Astrocyte (in vitro differentiated cells and primary cell): ENCODE measurements at regions not wholly inside any gene's neighbourhood (a gene's known extent, or its start where the extent isn't known, plus 50 kb on each side); places are given as distances from the start of the nearest gene placed in this dataset.
A peak's percentile ranks its signal among the peaks of the same experiment; 100 is the strongest.
"Not testable (repeated sequence)": the region's sequence is repeated elsewhere in the genome, so short reads cannot be mapped to it uniquely, and the experiment has no call there.

Experiments used
- DNase-seq: peaks from one replicate; pipeline ENCODE4 v3.0.0-alpha.2; 2010; ENCODE audit warnings: low read depth
- FAIRE-seq: peaks from 2 replicates; lab custom pipeline; 2011; peaks lifted over from hg19 to GRCh38; lab: Jason Lieb, UNC
- H2AFZ ChIP-seq: 2 replicates; pipeline ENCODE4 v1.6.0; 2012; ENCODE audit warnings: low read depth, low read length, inconsistent platforms
- H3K27ac ChIP-seq: 2 replicates; pipeline ENCODE4 v1.5.1; 2011; ENCODE audit warnings: low read depth, low read length, inconsistent platforms
- H3K27me3 ChIP-seq: 2 replicates; pipeline ENCODE4 v1.6.0; 2011; ENCODE audit warnings: low read length, inconsistent platforms; ENCODE audit not compliant: insufficient read depth
- H3K36me3 ChIP-seq: 2 replicates; pipeline ENCODE4 v1.5.1; 2011; ENCODE audit warnings: low read length, inconsistent platforms; ENCODE audit not compliant: insufficient read depth
- H3K4me1 ChIP-seq: 2 replicates; pipeline ENCODE4 v1.5.1; 2011; ENCODE audit warnings: low read length, inconsistent platforms; ENCODE audit not compliant: insufficient read depth
- H3K4me2 ChIP-seq: 2 replicates; pipeline ENCODE4 v1.6.0; 2012; ENCODE audit warnings: low read length, inconsistent platforms
- H3K4me3 ChIP-seq: 2 replicates; pipeline ENCODE4 v1.5.1; 2011; ENCODE audit warnings: low read depth, mild to moderate bottlenecking, low read length, inconsistent platforms; ENCODE audit not compliant: insufficient read depth
- H3K79me2 ChIP-seq: 2 replicates; pipeline ENCODE4 v1.6.0; 2012; ENCODE audit warnings: mild to moderate bottlenecking, low read length, inconsistent platforms; ENCODE audit not compliant: insufficient read depth
- H3K9ac ChIP-seq: 2 replicates; pipeline ENCODE4 v1.6.0; 2012; ENCODE audit warnings: mild to moderate bottlenecking, low read length, inconsistent platforms
- H3K9me3 ChIP-seq: 2 replicates; pipeline ENCODE4 v1.5.1; 2012; ENCODE audit warnings: low read depth, mild to moderate bottlenecking, low read length, inconsistent platforms; ENCODE audit not compliant: insufficient read depth
- H4K20me1 ChIP-seq: 2 replicates; pipeline ENCODE4 v1.6.0; 2012; ENCODE audit warnings: low read length, inconsistent platforms; ENCODE audit not compliant: insufficient read depth
- H3K27ac Mint-ChIP-seq: one replicate; pipeline ENCODE4 v1.8.0; 2021; ENCODE audit warnings: mild to moderate bottlenecking, mixed read lengths; ENCODE audit not compliant: unreplicated experiment
- H3K27me3 Mint-ChIP-seq: one replicate; pipeline ENCODE4 v1.8.0; 2021; ENCODE audit warnings: low read depth, mixed read lengths; ENCODE audit not compliant: unreplicated experiment
- H3K36me3 Mint-ChIP-seq: one replicate; pipeline ENCODE4 v1.8.0; 2021; ENCODE audit warnings: low read depth, mixed read lengths; ENCODE audit not compliant: unreplicated experiment
- H3K4me1 Mint-ChIP-seq: one replicate; pipeline ENCODE4 v1.8.0; 2021; ENCODE audit warnings: low read depth, mixed read lengths; ENCODE audit not compliant: unreplicated experiment
- H3K4me3 Mint-ChIP-seq: one replicate; pipeline ENCODE4 v1.8.0; 2021; ENCODE audit warnings: mild to moderate bottlenecking, moderate library complexity, mixed read lengths; ENCODE audit not compliant: unreplicated experiment
- H3K9me3 Mint-ChIP-seq: one replicate; pipeline ENCODE4 v1.8.0; 2021; ENCODE audit warnings: mild to moderate bottlenecking, mixed read lengths; ENCODE audit not compliant: unreplicated experiment
- EZH2 ChIP-seq: IDR thresholded peaks from 2 replicates; pipeline ENCODE4 v1.6.1; 2012; ENCODE audit warnings: mild to moderate bottlenecking, low read length, inconsistent platforms; ENCODE audit not compliant: insufficient read depth
- TF ChIP-seq, protein P1 (sequence below): IDR thresholded peaks from 2 replicates; pipeline ENCODE4 v1.5.1; 2011; ENCODE audit warnings: low read depth, mild to moderate bottlenecking, inconsistent platforms, low read length, moderate library complexity; ENCODE audit not compliant: insufficient read depth

GRCh38 chr7:113176836-113177235, 58.5 kb upstream of the SMIM30 start:
- Mint-ChIP-seq H3K4me3 (no peak overlapping the region), H3K27ac (no peak overlapping the region)

DNA sequence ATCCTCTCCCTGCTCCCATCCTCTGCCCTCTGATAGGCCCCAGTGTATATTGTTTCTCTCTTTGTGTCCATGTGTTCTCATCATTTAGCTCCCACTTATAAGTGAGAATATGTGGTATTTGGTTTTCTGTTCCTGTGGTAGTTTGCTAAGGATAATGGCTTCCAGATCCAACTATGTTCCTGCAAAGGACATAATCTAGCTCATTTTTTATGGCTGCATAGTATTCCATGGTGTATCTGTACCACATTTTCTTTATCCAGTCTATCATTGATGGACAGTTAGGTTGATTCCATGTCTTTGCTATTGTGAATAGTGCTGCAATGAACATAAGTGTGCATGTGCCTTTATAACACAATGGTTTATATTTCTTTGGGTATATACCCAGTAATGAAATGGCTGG, 57.8 kb upstream of the SMIM30 start:
- H3K27me3 Mint-ChIP-seq, H4K20me1 ChIP-seq, H3K4me3 Mint-ChIP-seq, H3K79me2 ChIP-seq, FAIRE-seq, H3K27me3 ChIP-seq, H3K36me3 ChIP-seq, H2AFZ ChIP-seq, H3K4me2 ChIP-seq, H3K36me3 Mint-ChIP-seq, H3K4me1 Mint-ChIP-seq, H3K9me3 ChIP-seq, H3K4me1 ChIP-seq, H3K4me3 ChIP-seq, DNase-seq, H3K9me3 Mint-ChIP-seq, H3K27ac ChIP-seq, H3K9ac ChIP-seq, H3K27ac Mint-ChIP-seq: not testable (repeated sequence)

More at GRCh38 chr7:113176836-113177235, 58.5 kb upstream of the SMIM30 start:
- FAIRE-seq (no peak), DNase-seq (no peak)
- Histone ChIP-seq H3K9me3 (no peaks in the 10 kb centered on the region), H3K27me3 (no peaks in the 10 kb centered on the region), H3K79me2 (no peaks in the 10 kb centered on the region), H2AFZ (no peak overlapping the region), H3K4me2 (no peak overlapping the region), H3K27ac (no peak overlapping the region), H4K20me1 (no peaks in the 10 kb centered on the region), H3K9ac (no peak overlapping the region), H3K4me1 (no peaks in the 10 kb centered on the region), H3K4me3 (no peak overlapping the region), H3K36me3 (no peaks in the 10 kb centered on the region)
- Mint-ChIP-seq H3K9me3 (no peaks in the 10 kb centered on the region), H3K4me1 (peaks cover 2% of the 10 kb centered on the region), H3K27me3 (no peaks in the 10 kb centered on the region), H3K36me3 (no peaks in the 10 kb centered on the region)
- TF ChIP-seq, protein P1, sequence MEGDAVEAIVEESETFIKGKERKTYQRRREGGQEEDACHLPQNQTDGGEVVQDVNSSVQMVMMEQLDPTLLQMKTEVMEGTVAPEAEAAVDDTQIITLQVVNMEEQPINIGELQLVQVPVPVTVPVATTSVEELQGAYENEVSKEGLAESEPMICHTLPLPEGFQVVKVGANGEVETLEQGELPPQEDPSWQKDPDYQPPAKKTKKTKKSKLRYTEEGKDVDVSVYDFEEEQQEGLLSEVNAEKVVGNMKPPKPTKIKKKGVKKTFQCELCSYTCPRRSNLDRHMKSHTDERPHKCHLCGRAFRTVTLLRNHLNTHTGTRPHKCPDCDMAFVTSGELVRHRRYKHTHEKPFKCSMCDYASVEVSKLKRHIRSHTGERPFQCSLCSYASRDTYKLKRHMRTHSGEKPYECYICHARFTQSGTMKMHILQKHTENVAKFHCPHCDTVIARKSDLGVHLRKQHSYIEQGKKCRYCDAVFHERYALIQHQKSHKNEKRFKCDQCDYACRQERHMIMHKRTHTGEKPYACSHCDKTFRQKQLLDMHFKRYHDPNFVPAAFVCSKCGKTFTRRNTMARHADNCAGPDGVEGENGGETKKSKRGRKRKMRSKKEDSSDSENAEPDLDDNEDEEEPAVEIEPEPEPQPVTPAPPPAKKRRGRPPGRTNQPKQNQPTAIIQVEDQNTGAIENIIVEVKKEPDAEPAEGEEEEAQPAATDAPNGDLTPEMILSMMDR: no peak
- TF ChIP-seq EZH2: no peak

DNA sequence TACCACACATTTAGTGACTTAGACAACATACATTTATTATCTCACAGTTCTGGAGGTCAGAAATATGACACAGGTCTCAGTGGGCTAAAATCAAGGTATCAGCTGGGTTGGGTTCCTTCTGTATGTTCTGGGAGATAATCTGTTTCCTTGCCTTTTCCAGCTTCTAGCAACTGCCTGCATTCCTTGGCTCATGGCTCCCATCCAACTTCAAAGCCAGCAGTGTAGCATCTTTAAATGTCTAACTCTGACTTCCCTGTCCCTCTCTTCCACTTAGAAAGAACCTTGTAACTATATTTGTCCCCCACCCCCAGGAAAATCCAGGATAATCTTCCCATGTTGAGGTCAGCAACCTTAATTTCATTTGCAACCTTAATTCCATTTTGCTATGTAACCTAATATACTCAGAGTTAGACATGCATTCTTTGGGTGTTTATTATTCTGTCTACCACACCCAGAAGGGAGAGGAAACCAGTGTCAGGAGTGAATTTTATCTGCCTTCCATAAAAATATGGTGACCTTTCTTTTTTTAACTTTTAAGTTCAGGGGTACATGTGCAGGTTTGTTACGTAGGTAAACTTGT, 57.3 kb upstream of the SMIM30 start:
- Mint-ChIP-seq H3K4me3 (no peak overlapping the region), H3K27me3 (no peaks in the 10 kb centered on the region), H3K4me1 (peaks cover 2% of the 10 kb centered on the region), H3K36me3 (no peaks in the 10 kb centered on the region), H3K27ac (no peak overlapping the region), H3K9me3 (no peaks in the 10 kb centered on the region)
- Histone ChIP-seq H2AFZ (no peak overlapping the region), H3K4me2 (no peak overlapping the region), H3K9me3 (no peaks in the 10 kb centered on the region), H3K4me1 (no peaks in the 10 kb centered on the region), H4K20me1 (no peaks in the 10 kb centered on the region), H3K27ac (no peak overlapping the region), H3K36me3 (no peaks in the 10 kb centered on the region), H3K27me3 (no peaks in the 10 kb centered on the region), H3K4me3 (no peak overlapping the region), H3K9ac (no peak overlapping the region), H3K79me2 (no peaks in the 10 kb centered on the region)
- FAIRE-seq (peak; percentile 26), DNase-seq (no peak)
- TF ChIP-seq, protein P1: no peak
- no peak for TF ChIP-seq EZH2
